GM19467 (cell line): ENCODE measurements at regions not wholly inside any gene's neighbourhood (a gene's known extent, or its start where the extent isn't known, plus 50 kb on each side); places are given as distances from the start of the nearest gene placed in this dataset.

ENCODE experiments used
- ATAC-seq: cut with Tn5 transposase; IDR thresholded peaks from one replicate; pipeline ENCODE4 v1.9.1; 2021; ENCODE audit warnings: mild to moderate bottlenecking, moderate library complexity; ENCODE audit not compliant: unreplicated experiment

- ATAC-seq: no peak
Observed at GRCh38 chr2:198817536-198817935, 640.2 kb downstream of the SATB2 start.

- ATAC-seq: no peak
Observed at GRCh38 chr2:198815626-198816025, 642.1 kb downstream of the SATB2 start.

- no peak for ATAC-seq
Observed at GRCh38 chr2:198811198-198811597, 646.5 kb downstream of the SATB2 start.

- ATAC-seq: no peak
Observed at GRCh38 chr2:198809976-198810375, 647.8 kb downstream of the SATB2 start.

- no peak for ATAC-seq
Observed at GRCh38 chr2:198807131-198807530, 650.6 kb downstream of the SATB2 start.

- no peak for ATAC-seq
Observed at GRCh38 chr2:198795419-198795818, 662.3 kb downstream of the SATB2 start.

- no peak for ATAC-seq
Observed at GRCh38 chr2:198791623-198792022, 666.1 kb downstream of the SATB2 start.

GRCh38 chr2:198788676-198789075, 669.1 kb downstream of the SATB2 start:
- no peak for ATAC-seq

- ATAC-seq: no peak
Observed at GRCh38 chr2:198782734-198783133, 675.0 kb downstream of the SATB2 start.

GRCh38 chr2:198776616-198777406, 680.9 kb downstream of the SATB2 start:
- no peak for ATAC-seq

GRCh38 chr2:198775737-198776136, 682.0 kb downstream of the SATB2 start:
- no peak for ATAC-seq

GRCh38 chr2:198774576-198774975, 683.2 kb downstream of the SATB2 start:
- ATAC-seq: no peak

- no peak for ATAC-seq
Observed at GRCh38 chr2:198767694-198768093, 690.0 kb downstream of the SATB2 start.

GRCh38 chr2:198763793-198764192, 693.9 kb downstream of the SATB2 start:
- no peak for ATAC-seq

- ATAC-seq: no peak
Observed at GRCh38 chr2:198762441-198762840, 695.3 kb downstream of the SATB2 start.

GRCh38 chr2:198757069-198757468, 700.7 kb downstream of the SATB2 start:
- ATAC-seq: no peak

GRCh38 chr2:198756166-198756565, 701.6 kb downstream of the SATB2 start:
- ATAC-seq: no peak

- ATAC-seq: no peak
Observed at GRCh38 chr2:198753101-198753500, 704.6 kb downstream of the SATB2 start.

GRCh38 chr2:198749364-198749763, 708.4 kb downstream of the SATB2 start:
- no peak for ATAC-seq

GRCh38 chr2:198731842-198732399, 725.8 kb downstream of the SATB2 start:
- no peak for ATAC-seq

- no peak for ATAC-seq
Observed at GRCh38 chr2:198720266-198720665, 737.5 kb downstream of the SATB2 start.

- ATAC-seq: no peak
Observed at GRCh38 chr2:198717451-198717850, 740.3 kb downstream of the SATB2 start.
